Fibroblast of pulmonary artery (primary cell): ENCODE measurements at regions not wholly inside any gene's neighbourhood (a gene's known extent, or its start where the extent isn't known, plus 50 kb on each side); places are given as distances from the start of the nearest gene placed in this dataset.
"Not testable (repeated sequence)": the region's sequence is repeated elsewhere in the genome, so short reads cannot be mapped to it uniquely, and the experiment has no call there.

ENCODE experiments used
- DNase-seq: peaks from one replicate; pipeline ENCODE4 v3.0.0-alpha.2; 2010; ENCODE audit warnings: low read depth
- H3K4me3 ChIP-seq: replicated peaks from 2 replicates; pipeline ENCODE4 v1.5.1; 2011; ENCODE audit warnings: low read depth, mild to moderate bottlenecking, control low read depth, low read length, moderate library complexity
- CTCF ChIP-seq: IDR thresholded peaks from 2 replicates; pipeline ENCODE4 v1.5.1; 2011; ENCODE audit warnings: mild to moderate bottlenecking, control low read depth, low read length, inconsistent platforms; ENCODE audit errors: missing control alignments

GRCh38 chr4:25505637-25505991 lies 128.6 kb downstream of the ANAPC4 start:
- TF ChIP-seq CTCF = no peak
- no peak for DNase-seq
- H3K4me3 ChIP-seq = no peak overlapping the region

DNA sequence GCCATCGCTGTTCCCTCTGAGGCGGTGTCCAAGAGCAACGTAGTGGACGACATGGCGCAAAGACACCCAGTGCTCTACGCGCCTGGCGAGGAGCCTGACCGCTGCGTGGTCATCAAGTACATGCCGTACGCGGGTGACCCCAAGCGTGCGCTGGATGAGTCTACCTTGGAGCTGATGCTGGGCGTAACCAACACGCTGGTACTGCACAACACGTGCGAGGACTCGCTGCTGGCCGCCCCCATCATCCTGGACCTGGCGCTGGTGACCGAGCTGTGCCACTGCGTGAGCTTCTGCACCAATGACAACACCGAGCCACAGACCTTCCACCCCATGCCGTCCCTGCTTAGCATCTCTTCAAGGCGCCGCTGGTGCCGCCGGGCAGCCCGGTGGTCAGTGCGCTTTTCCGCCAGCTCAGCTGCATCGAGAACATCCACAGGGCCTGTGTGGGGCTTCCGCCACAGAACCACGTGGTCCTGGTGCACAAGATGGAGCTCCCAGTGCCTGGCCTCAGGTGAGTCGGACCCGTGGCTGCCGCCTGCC lies 129.0 kb downstream of the ANAPC4 start:
- H3K4me3 ChIP-seq = no peak overlapping the region
- no peak for DNase-seq
- no peak for TF ChIP-seq CTCF

DNA sequence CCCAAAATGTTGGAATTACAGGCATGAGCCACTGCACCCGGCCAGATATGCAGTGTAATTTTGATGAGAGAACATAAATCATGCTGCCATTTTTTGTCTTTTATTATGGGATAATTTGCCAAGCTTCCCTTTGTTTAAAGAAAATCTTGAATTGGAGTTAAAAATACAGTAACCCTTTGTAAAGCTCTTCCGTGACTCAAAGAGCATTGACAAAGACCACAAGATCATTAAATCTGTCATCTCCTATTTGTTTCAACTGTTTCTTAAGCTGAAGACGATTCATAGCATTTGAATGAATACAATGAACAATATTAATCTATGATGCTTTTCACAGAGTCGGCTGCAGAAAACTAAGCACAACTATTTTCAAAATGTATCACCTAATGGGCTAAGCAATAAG lies 132.6 kb downstream of the ANAPC4 start:
- no peak for DNase-seq
- no peak for TF ChIP-seq CTCF
- H3K4me3 ChIP-seq = no peak overlapping the region

DNA sequence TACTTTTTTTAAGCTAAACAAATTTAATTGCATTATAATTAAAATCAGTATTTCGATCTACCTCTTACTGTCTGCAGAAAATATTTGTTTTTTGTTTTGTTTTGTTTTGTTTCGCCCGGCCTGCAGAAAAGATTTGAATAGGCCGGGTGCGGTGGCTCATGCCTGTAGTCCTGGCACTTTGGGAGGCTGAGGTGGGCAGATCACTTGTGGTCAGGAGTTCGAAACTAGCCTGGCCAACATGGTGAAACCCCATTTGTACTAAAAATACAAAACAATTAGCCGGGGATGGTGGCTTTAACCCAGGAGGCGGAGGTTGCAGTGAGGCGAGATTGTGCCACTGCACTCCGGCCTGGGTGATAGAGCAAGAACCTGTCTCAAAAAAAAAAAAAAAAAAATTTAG lies 134.8 kb downstream of the ANAPC4 start:
- H3K4me3 ChIP-seq, DNase-seq: not testable (repeated sequence)

DNA sequence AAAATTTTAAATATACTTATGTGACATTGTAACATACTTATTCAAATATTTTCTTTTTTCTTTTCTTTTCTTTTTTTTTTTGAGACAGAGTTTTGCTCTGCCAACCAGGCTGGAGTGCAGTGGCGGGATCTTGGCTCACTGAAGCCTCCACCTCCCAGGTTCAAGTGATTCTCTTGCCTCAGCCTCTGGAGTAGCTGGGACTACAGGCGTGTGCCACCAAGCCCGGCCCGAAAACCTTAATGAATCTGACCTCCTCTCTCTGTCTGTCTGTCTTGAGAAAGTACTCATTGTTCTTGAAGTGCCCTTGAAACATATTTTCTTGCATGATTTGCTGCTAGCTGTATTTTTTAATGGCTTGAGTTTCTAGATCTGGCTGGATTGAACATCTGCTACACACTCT lies 136.8 kb downstream of the ANAPC4 start:
- no peak for TF ChIP-seq CTCF

GRCh38 chr4:25523405-25523804 lies 132.2 kb upstream of the SLC34A2 start:
- TF ChIP-seq CTCF = no peak
- DNase-seq = peak; percentile 15
- H3K4me3 ChIP-seq = no peak overlapping the region

More for the DNA sequence above, 136.8 kb downstream of the ANAPC4 start:
- no peak overlapping the region for H3K4me3 ChIP-seq
- no peak for DNase-seq

DNA sequence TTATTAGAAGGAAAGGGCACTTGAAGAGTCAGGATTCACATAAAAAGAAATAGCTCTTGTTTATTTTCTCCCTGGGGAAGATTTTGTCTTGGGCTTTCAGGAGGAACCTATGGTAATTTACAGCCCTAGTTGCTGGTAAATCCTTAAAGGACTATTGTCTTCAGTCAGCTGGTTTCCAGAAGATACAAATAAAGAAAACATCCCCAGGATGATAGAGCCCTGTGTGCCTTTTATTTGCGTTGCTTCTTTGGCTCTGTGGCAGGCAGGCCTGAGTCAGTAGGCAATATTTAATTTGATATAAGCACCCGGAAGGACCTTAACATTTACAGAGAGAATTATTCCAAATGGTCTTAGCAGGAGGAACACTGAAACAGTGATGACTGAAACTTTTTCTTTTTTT lies 131.0 kb upstream of the SLC34A2 start:
- H3K4me3 ChIP-seq = no peak overlapping the region
- TF ChIP-seq CTCF = no peak
- DNase-seq = no peak
